ENCODE measurements at regions not wholly inside any gene's neighbourhood (a gene's known extent, or its start where the extent isn't known, plus 50 kb on each side); places are given as distances from the start of the nearest gene placed in this dataset.

- no peak for DNase-seq
Observed at GRCh38 chr17:72479113-72479512, 358.3 kb downstream of the SOX9 start.

GRCh38 chr17:72481572-72481971 lies 360.8 kb downstream of the SOX9 start:
- DNase-seq = no peak

- DNase-seq = no peak
Observed at GRCh38 chr17:72485596-72485995, 364.8 kb downstream of the SOX9 start.

- no peak for DNase-seq
Observed at GRCh38 chr17:72486806-72487205, 366.0 kb downstream of the SOX9 start.

GRCh38 chr17:72487731-72488494 lies 367.1 kb downstream of the SOX9 start:
- no peak for DNase-seq

- DNase-seq = no peak
Observed at GRCh38 chr17:72488555-72489271, 367.9 kb downstream of the SOX9 start.

- DNase-seq = no peak
Observed at GRCh38 chr17:72489272-72489641, 368.4 kb downstream of the SOX9 start.

- DNase-seq = no peak
Observed at GRCh38 chr17:72491102-72491501, 370.3 kb downstream of the SOX9 start.

- no peak for DNase-seq
Observed at GRCh38 chr17:72492494-72492893, 371.7 kb downstream of the SOX9 start.

GRCh38 chr17:72492941-72493340 lies 372.1 kb downstream of the SOX9 start:
- no peak for DNase-seq

- no peak for DNase-seq
Observed at GRCh38 chr17:72494566-72494965, 373.7 kb downstream of the SOX9 start.

GRCh38 chr17:72496461-72496860 lies 375.6 kb downstream of the SOX9 start:
- DNase-seq = no peak

GRCh38 chr17:72497915-72498314 lies 377.1 kb downstream of the SOX9 start:
- DNase-seq = no peak

GRCh38 chr17:72498364-72499210 lies 377.8 kb downstream of the SOX9 start:
- DNase-seq = no peak

GRCh38 chr17:72501404-72502370 lies 380.9 kb downstream of the SOX9 start:
- DNase-seq = no peak

GRCh38 chr17:72502371-72503341 lies 381.8 kb downstream of the SOX9 start:
- no peak for DNase-seq

GRCh38 chr17:72503556-72503955 lies 382.7 kb downstream of the SOX9 start:
- no peak for DNase-seq

GRCh38 chr17:72504783-72505182 lies 384.0 kb downstream of the SOX9 start:
- DNase-seq = no peak

GRCh38 chr17:72506773-72507172 lies 386.0 kb downstream of the SOX9 start:
- no peak for DNase-seq

- DNase-seq = no peak
Observed at GRCh38 chr17:72507370-72507769, 386.6 kb downstream of the SOX9 start.
